Naive thymus-derived CD8-positive, alpha-beta T cell (primary cell): ENCODE measurements at regions not wholly inside any gene's neighbourhood (a gene's known extent, or its start where the extent isn't known, plus 50 kb on each side); places are given as distances from the start of the nearest gene placed in this dataset.
"Not testable (repeated sequence)": the region's sequence is repeated elsewhere in the genome, so short reads cannot be mapped to it uniquely, and the experiment has no call there.

ENCODE experiments used
- ATAC-seq, 2 donors: fragments of 150-1000 bp; cut with Tn5 transposase in 1 of 2; sonication (Bioruptor Pico), chemical (Tn5 transposase) in 1 of 2; 1 replicate in 1 of 2; 2 replicates in 1 of 2; pipeline ENCODE4 v1.10.0; 2021; ENCODE audit warnings: mild to moderate bottlenecking in 2 of 2, moderate library complexity in 2 of 2
- POLR2A ChIA-PET: fragments of 350-600 bp; sonication (Branson Sonifier 250); formaldehyde crosslinking; loops from one replicate; lab custom pipeline; 2021; ENCODE audit warnings: antibody characterized with exemption; lab: Charles Lee
- DNase-seq, 10 donors: peaks; one replicate each; pipeline versions ENCODE4 v3.0.0 to v3.0.0-alpha.2; 2020 to 2022
- H3K27ac Mint-ChIP-seq, 10 donors: one replicate each; pipeline ENCODE4 v1.8.0; 2020 to 2022; ENCODE audit warnings: mild to moderate bottlenecking in 10 of 10, mixed read lengths in 10 of 10, moderate library complexity in 4 of 10, inconsistent platforms in 1 of 10
- H3K27me3 Mint-ChIP-seq, 5 donors: one replicate each; pipeline ENCODE4 v1.8.0; 2021 to 2022; ENCODE audit warnings: mixed read lengths in 5 of 5
- H3K36me3 Mint-ChIP-seq, 3 donors: one replicate each; pipeline ENCODE4 v1.8.0; 2020 to 2022; ENCODE audit warnings: mixed read lengths in 3 of 3, mild to moderate bottlenecking in 2 of 3, inconsistent platforms in 1 of 3
- H3K4me1 Mint-ChIP-seq, 4 donors: one replicate each; pipeline ENCODE4 v1.8.0; 2021 to 2022; ENCODE audit warnings: mixed read lengths in 4 of 4
- H3K4me3 Mint-ChIP-seq, 10 donors: one replicate each; pipeline ENCODE4 v1.8.0; 2020 to 2022; ENCODE audit warnings: mild to moderate bottlenecking in 10 of 10, mixed read lengths in 10 of 10, moderate library complexity in 6 of 10, inconsistent platforms in 1 of 10
- H3K9me3 Mint-ChIP-seq, 9 donors: one replicate each; pipeline ENCODE4 v1.8.0; 2020 to 2022; ENCODE audit warnings: mixed read lengths in 9 of 9, mild to moderate bottlenecking in 3 of 9, inconsistent platforms in 1 of 9, moderate library complexity in 1 of 9

- DNase-seq (no peak), ATAC-seq (no peak)
- peaks cover 0 to 11% (median 2%) of the 10 kb centered on the region in 5 donors for H3K27me3 Mint-ChIP-seq
- H3K4me3 Mint-ChIP-seq: no peak overlapping the region
- peaks cover 0 to 2% (median 0%) of the 10 kb centered on the region in 9 donors for H3K9me3 Mint-ChIP-seq
- POLR2A ChIA-PET: no interaction called here
- H3K27ac Mint-ChIP-seq: no peak overlapping the region
- no peaks in the 10 kb centered on the region for H3K36me3 Mint-ChIP-seq
- H3K4me1 Mint-ChIP-seq: no peaks in the 10 kb centered on the region
Observed at GRCh38 chr6:145272246-145272645, 463.1 kb downstream of the EPM2A start.

DNA sequence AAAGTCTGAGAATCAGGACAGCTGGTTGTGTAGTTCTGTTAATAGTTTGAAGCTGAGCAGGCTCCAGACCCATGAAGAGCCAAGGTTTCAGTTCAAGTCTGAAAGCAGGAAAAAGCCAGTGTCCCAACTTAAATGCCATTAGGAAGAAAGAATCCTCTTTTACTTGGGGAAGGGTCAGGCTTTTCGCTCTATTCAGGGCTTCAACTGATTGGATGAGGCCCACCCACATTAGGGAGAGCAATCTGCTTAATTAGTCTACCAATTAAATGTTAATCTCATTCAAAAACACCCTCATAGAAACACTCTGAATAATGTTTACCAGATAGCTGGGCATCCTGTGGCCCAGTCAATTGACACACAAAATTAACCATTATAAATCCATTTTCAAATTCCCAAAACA, 462.2 kb downstream of the EPM2A start:
- no peak for ATAC-seq
- Mint-ChIP-seq H3K9me3 (peaks cover 0 to 2% (median 0%) of the 10 kb centered on the region in 9 donors), H3K27ac (peak overlapping the region in 1 of 10 donors; percentile 9), H3K27me3 (peaks cover 0 to 8% (median 2%) of the 10 kb centered on the region in 5 donors), H3K4me3 (no peak overlapping the region), H3K36me3 (no peaks in the 10 kb centered on the region), H3K4me1 (no peaks in the 10 kb centered on the region)
- no peak for DNase-seq
- POLR2A ChIA-PET: no interaction called here

DNA sequence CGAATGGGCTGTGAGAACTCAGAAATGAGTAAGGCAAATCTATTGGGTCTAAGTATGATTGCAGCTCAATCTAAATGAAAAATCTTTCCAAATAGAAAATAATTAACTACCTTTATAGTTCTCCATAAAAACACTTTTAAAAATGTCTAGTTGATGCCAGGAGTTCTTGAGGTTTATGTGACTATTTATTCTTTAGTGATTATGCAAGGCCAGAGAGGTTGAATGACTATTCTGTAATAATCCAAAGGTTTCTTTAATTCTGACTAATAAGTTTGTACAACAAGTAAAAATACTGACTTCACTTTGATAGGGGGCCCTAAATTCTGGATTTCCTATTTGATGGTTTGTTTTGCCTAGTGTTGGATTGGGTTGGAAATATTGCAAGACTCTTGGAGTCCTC, 461.2 kb downstream of the EPM2A start:
- Mint-ChIP-seq H3K36me3 (no peaks in the 10 kb centered on the region), H3K27me3 (peaks cover 0 to 8% (median 2%) of the 10 kb centered on the region in 5 donors), H3K4me3 (no peak overlapping the region), H3K9me3 (peaks cover 0 to 2% (median 0%) of the 10 kb centered on the region in 9 donors), H3K27ac (no peak overlapping the region), H3K4me1 (no peaks in the 10 kb centered on the region)
- POLR2A ChIA-PET: no interaction called here
- DNase-seq (no peak), ATAC-seq (no peak)

GRCh38 chr6:145275019-145275418, 460.3 kb downstream of the EPM2A start:
- H3K27me3 Mint-ChIP-seq: peaks cover 0 to 8% (median 2%) of the 10 kb centered on the region in 5 donors
- POLR2A ChIA-PET: no interaction called here
- no peak overlapping the region for H3K4me3 Mint-ChIP-seq
- ATAC-seq: no peak
- no peak for DNase-seq
- peaks cover 0 to 2% (median 0%) of the 10 kb centered on the region in 9 donors for H3K9me3 Mint-ChIP-seq
- no peaks in the 10 kb centered on the region for H3K36me3 Mint-ChIP-seq
- no peak overlapping the region for H3K27ac Mint-ChIP-seq
- no peaks in the 10 kb centered on the region for H3K4me1 Mint-ChIP-seq

DNA sequence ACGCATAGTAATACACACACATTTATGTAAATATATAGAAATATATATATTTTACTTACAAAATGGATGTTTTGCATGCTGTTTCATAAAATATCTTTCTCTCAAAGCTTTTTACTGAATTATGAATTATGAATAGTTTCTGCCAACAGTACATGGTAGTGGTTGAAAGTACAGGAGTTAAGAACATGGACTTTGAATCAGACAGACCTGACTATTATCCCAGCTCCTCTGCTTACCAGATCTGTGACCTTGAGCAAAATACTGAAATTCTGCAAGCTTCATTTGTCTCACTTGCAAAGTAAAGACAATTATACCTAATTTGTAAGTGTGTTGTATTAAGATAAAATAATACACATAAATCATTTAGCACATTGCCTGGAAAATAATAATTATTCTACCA, 459.5 kb downstream of the EPM2A start:
- H3K27me3 Mint-ChIP-seq: peaks cover 0 to 10% (median 2%) of the 10 kb centered on the region in 5 donors
- no peak overlapping the region for H3K4me3 Mint-ChIP-seq
- POLR2A ChIA-PET: interaction anchor here (0.6 kb wide), 1 partner anchor 657 kb away, joined by 3 read pairs; no protein-coding TSS in a partner anchor
- DNase-seq (no peak), ATAC-seq (no peak)
- H3K9me3 Mint-ChIP-seq: peaks cover 0 to 6% (median 0%) of the 10 kb centered on the region in 9 donors
- H3K4me1 Mint-ChIP-seq: no peaks in the 10 kb centered on the region
- no peak overlapping the region for H3K27ac Mint-ChIP-seq
- no peaks in the 10 kb centered on the region for H3K36me3 Mint-ChIP-seq

- DNase-seq (no peak), ATAC-seq (no peak)
- Mint-ChIP-seq H3K27me3 (peaks cover 0 to 10% (median 2%) of the 10 kb centered on the region in 5 donors), H3K27ac (no peak overlapping the region), H3K36me3 (no peaks in the 10 kb centered on the region), H3K9me3 (peaks cover 0 to 6% (median 0%) of the 10 kb centered on the region in 9 donors), H3K4me1 (no peaks in the 10 kb centered on the region), H3K4me3 (no peak overlapping the region)
- POLR2A ChIA-PET: no interaction called here
Observed at GRCh38 chr6:145276756-145277155, 458.6 kb downstream of the EPM2A start.

GRCh38 chr6:145277358-145278086, 457.8 kb downstream of the EPM2A start:
- H3K27ac Mint-ChIP-seq: no peak overlapping the region
- H3K4me3 Mint-ChIP-seq: no peak overlapping the region
- H3K27me3 Mint-ChIP-seq: peaks cover 0 to 10% (median 2%) of the 10 kb centered on the region in 5 donors
- ATAC-seq (no peak), DNase-seq (no peak)
- no peaks in the 10 kb centered on the region for H3K36me3 Mint-ChIP-seq
- H3K4me1 Mint-ChIP-seq: no peaks in the 10 kb centered on the region
- POLR2A ChIA-PET: no interaction called here
- H3K9me3 Mint-ChIP-seq: peaks cover 0 to 6% (median 0%) of the 10 kb centered on the region in 9 donors

DNA sequence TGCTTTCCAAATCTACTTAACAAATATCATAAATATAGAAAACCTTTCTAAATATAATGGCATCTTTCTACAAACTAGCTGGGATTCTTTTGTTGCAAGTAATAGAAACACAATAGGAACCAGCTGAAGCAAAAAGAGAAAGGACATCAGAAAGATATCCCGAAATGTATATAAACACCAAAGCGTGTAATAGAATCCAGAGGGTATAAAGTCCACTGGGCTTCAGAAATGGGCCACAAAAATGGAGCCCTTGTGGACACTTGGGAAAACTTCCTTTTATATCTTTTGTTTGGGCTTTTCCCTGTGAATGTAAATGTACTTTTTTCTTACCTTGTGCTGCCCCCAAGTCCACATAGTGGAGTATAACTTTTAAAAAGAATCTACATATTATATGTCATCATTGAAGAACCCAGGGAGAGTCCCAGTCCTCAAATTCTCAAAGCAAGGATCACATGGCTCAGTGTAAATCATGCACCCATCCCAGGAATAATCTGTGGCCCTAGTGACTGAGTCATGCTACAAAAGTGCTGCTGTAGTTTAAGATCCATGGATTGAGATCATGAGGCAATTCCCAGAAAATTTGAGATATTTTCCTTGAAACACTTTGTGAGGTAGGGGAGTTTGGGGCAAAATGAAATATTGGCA, 457.0 kb downstream of the EPM2A start:
- ATAC-seq (no peak), DNase-seq (no peak)
- Mint-ChIP-seq H3K36me3 (no peaks in the 10 kb centered on the region), H3K4me3 (no peak overlapping the region), H3K9me3 (peaks cover 0 to 6% (median 0%) of the 10 kb centered on the region in 9 donors), H3K27me3 (peaks cover 0 to 10% (median 0%) of the 10 kb centered on the region in 5 donors), H3K27ac (no peak overlapping the region), H3K4me1 (no peaks in the 10 kb centered on the region)
- POLR2A ChIA-PET: no interaction called here

GRCh38 chr6:145279551-145279950, 455.8 kb downstream of the EPM2A start:
- H3K27ac Mint-ChIP-seq: no peak overlapping the region
- POLR2A ChIA-PET: no interaction called here
- H3K4me1 Mint-ChIP-seq: no peaks in the 10 kb centered on the region
- DNase-seq: no peak
- peaks cover 0 to 4% (median 0%) of the 10 kb centered on the region in 9 donors for H3K9me3 Mint-ChIP-seq
- no peak overlapping the region for H3K4me3 Mint-ChIP-seq
- H3K36me3 Mint-ChIP-seq: no peaks in the 10 kb centered on the region
- no peak for ATAC-seq
- peaks cover 0 to 4% (median 0%) of the 10 kb centered on the region in 5 donors for H3K27me3 Mint-ChIP-seq

DNA sequence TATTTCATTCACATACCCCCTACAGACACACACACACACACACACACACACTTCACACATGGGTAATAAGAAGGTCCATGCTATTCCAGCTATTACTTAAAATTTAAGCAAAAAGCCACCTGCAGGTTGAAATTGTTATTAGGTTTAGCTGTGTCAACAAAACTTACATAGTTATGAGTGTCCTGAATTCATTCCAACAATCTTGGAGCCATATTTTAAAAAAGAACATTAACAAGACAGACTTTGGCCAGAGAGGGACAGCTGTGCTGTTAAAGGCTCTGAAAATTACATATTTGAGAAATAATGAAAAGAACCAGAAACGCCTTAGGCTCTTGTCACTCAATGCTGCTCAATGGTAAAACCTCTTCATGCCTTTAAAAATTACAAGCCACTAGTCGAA, 455.3 kb downstream of the EPM2A start:
- POLR2A ChIA-PET: no interaction called here
- no peaks in the 10 kb centered on the region for H3K4me1 Mint-ChIP-seq
- H3K27me3 Mint-ChIP-seq: peaks cover 0 to 4% (median 0%) of the 10 kb centered on the region in 5 donors
- H3K27ac Mint-ChIP-seq: no peak overlapping the region
- H3K36me3 Mint-ChIP-seq: no peaks in the 10 kb centered on the region
- H3K9me3 Mint-ChIP-seq: peaks cover 0 to 4% (median 0%) of the 10 kb centered on the region in 9 donors
- ATAC-seq: no peak
- H3K4me3 Mint-ChIP-seq: no peak overlapping the region
- DNase-seq: no peak

DNA sequence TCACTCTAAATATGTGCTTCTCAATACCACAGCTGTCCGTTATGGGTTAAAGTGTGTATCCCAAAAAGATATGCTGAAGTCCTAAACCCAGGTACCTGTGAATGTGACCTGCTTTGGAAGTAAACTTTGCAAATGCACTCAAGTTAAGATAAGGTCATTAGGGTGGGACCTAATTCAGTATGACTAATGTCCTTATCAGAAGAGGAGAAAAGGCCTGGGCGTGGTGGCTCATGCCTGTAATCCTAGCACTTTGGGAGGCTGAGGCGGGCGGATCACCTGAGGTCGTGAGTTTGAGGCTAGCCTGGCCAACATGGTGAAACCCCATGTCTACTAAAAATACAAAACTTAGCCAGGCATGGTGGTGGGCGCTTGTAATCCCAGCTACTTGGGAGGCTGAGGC, 452.1 kb downstream of the EPM2A start:
- H3K4me1 Mint-ChIP-seq, POLR2A ChIA-PET, ATAC-seq, DNase-seq, H3K27ac Mint-ChIP-seq, H3K4me3 Mint-ChIP-seq, H3K9me3 Mint-ChIP-seq, H3K36me3 Mint-ChIP-seq: not testable (repeated sequence)
- H3K27me3 Mint-ChIP-seq: peaks cover 0 to 10% (median 0%) of the 10 kb centered on the region in 5 donors

GRCh38 chr6:145283856-145284255, 451.5 kb downstream of the EPM2A start:
- DNase-seq: no peak
- POLR2A ChIA-PET: no interaction called here

DNA sequence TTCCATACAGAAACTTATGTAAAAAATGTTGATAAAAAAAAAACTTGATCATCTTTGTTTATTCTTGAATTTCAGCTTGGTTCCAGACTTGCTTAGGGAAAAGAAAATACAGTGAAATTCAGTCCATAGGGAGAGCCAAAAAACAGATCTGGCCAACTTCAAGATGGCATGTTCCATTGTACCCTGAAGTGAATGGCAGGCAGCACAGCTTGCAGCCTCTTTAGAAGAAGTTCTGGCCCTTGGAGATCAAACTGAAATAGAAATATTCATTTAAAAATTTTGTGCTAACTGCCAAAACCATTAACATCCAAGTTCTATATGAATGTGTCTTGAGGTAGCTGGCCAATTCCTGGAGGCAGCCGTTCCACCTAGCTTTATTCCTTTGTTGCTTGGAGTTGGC, 448.4 kb downstream of the EPM2A start:
- Mint-ChIP-seq H3K36me3 (no peaks in the 10 kb centered on the region), H3K4me1 (no peaks in the 10 kb centered on the region), H3K27ac (no peak overlapping the region), H3K9me3 (peaks cover 0 to 7% (median 0%) of the 10 kb centered on the region in 9 donors), H3K27me3 (peaks cover 0 to 7% (median 0%) of the 10 kb centered on the region in 5 donors), H3K4me3 (no peak overlapping the region)
- ATAC-seq (no peak), DNase-seq (no peak)
- POLR2A ChIA-PET: no interaction called here

More at GRCh38 chr6:145283856-145284255, 451.5 kb downstream of the EPM2A start:
- H3K9me3 Mint-ChIP-seq: peaks cover 0 to 7% (median 1%) of the 10 kb centered on the region in 9 donors
- no peak overlapping the region for H3K4me3 Mint-ChIP-seq
- no peaks in the 10 kb centered on the region for H3K4me1 Mint-ChIP-seq
- peaks cover 0 to 10% (median 0%) of the 10 kb centered on the region in 5 donors for H3K27me3 Mint-ChIP-seq
- H3K36me3 Mint-ChIP-seq: no peaks in the 10 kb centered on the region
- H3K27ac Mint-ChIP-seq: no peak overlapping the region
- ATAC-seq: no peak
